H1 (cell line): ENCODE measurements at regions not wholly inside any gene's neighbourhood (a gene's known extent, or its start where the extent isn't known, plus 50 kb on each side); places are given as distances from the start of the nearest gene placed in this dataset.

ENCODE experiments used
- CREB1 ChIP-seq: IDR thresholded peaks from 2 replicates; pipeline ENCODE4 v1.6.1; 2012; ENCODE audit warnings: inconsistent platforms
- JUND ChIP-seq: IDR thresholded peaks from 2 replicates; pipeline ENCODE4 v1.6.1; 2011; ENCODE audit warnings: mild to moderate bottlenecking, improper control_type of control experiment, low read length
- NANOG ChIP-seq: IDR thresholded peaks from 2 replicates; pipeline ENCODE4 v1.6.1; 2011; ENCODE audit warnings: low read length, low read depth, mild to moderate bottlenecking, inconsistent platforms; ENCODE audit not compliant: insufficient read depth, poor library complexity, severe bottlenecking
- POLR2A ChIP-seq, 2 experiments: IDR thresholded peaks; 1 replicate in 1 of 2; 2 replicates in 1 of 2; pipeline ENCODE4 v1.6.1; 2011; ENCODE audit warnings: low read depth in 2 of 2, low read length in 2 of 2, mild to moderate bottlenecking in 2 of 2; ENCODE audit errors: control extremely low read depth in 1 of 2
- TEAD4 ChIP-seq: IDR thresholded peaks from 2 replicates; pipeline ENCODE4 v1.6.1; 2012; ENCODE audit warnings: low read depth, low read length, inconsistent platforms, mixed read lengths
- TF ChIP-seq, protein P1 (sequence below): IDR thresholded peaks from 2 replicates; pipeline ENCODE4 v1.6.1; 2012; ENCODE audit warnings: inconsistent platforms

DNA sequence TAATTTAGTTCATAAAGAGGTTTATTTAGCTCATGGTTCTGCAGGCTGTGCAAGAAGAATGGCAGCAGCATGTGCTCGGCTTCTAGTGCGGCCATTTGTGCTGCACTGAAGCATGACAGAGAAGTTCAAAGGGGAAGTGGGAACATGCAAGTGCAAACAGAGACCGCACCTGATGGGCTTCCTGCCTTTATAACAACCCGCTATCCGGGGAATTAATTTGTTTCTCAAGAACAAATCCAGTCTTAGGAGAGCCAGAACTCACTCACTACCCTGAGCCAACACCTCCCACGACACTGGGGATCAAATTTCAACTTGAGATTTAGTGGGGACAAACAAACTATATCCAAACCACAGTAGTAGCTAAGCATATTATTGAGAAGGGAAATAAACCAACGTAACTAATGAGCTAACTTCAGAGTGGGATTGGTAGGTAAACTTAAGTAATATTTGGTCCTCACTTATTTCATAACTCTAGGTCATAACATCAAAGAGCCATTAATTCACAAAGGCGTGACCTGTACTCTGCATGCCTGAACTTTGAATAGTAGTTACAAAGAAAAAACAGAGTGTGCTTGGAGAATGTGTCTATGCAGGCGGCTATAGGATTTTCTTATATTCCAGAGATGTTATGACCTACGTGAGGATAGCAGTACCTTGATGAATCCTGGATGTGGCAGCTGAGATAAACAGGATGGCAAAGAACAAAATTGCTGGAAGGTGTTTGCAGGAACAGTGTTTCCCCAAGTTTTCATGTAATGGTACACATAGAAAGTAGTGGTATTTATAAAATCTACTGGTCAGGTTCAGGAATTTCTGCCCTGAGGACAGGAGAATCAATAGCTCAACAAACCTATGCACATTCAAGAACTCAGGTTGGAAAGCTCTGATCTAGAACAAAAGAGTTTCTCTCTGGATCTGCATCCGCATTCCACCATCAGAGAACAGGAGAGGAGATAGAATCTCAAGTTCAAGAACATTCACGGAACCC, 845.9 kb upstream of the ID2 start (continued):
- TF ChIP-seq, protein P1, sequence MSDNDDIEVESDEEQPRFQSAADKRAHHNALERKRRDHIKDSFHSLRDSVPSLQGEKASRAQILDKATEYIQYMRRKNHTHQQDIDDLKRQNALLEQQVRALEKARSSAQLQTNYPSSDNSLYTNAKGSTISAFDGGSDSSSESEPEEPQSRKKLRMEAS: peak; percentile 43; the same call in 1 of the 2 replicates
- TF ChIP-seq JUND (no peak), POLR2A (IDR thresholded peaks at IDR 0.05; ENCODE audit: control extremely low read depth in 1 of 2, low read depth in 2 of 2, low read length in 2 of 2) (no peak), NANOG (no peak), TEAD4 (no peak), CREB1 (no peak)
